Suppressor macrophage treated with lipopolysaccharide for 1 hour (primary cell): ENCODE measurements at regions not wholly inside any gene's neighbourhood (a gene's known extent, or its start where the extent isn't known, plus 50 kb on each side); places are given as distances from the start of the nearest gene placed in this dataset.

ENCODE experiments used
- DNase-seq, 3 donors: peaks; one replicate each; pipeline ENCODE4 v3.0.0-alpha.2; 2020 to 2022

DNA sequence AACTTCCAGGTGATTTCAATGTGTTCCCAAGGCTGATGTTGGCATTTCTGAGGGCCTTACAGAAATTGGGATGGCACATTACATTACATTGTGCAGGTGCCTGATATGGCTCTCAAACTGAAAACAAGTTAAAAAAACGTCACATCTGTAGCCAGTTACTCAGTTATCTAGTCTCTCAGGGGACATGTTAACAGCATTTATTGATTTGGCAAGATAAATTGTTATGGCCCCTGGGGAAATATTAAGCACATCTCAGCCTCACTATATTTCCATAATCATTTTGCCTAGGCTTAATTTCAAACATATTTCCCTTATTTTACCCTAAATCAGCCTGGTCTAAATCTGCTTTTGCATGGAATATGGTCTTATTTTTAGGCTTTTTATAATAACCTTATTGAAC, 290.0 kb downstream of the IL15 start:
- DNase-seq, result no peak

DNA sequence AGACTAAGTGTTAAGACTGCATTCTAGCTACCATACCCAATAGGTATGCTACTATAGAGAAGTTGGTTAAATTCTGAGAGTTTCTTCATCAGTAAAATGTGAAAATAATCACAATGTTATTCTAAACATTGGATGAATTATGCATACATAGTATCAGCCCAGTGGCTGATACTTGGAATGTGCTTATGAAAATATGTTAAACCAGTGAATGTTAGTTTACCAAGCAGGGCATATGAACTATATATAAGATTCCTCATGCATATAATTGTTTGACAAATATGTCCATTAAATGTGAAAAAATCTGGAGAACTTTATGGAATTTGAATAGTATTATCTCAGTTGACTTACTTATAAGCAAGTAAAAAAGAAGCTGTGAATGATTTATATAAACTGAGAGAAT, 296.1 kb downstream of the IL15 start:
- DNase-seq, result no peak

DNA sequence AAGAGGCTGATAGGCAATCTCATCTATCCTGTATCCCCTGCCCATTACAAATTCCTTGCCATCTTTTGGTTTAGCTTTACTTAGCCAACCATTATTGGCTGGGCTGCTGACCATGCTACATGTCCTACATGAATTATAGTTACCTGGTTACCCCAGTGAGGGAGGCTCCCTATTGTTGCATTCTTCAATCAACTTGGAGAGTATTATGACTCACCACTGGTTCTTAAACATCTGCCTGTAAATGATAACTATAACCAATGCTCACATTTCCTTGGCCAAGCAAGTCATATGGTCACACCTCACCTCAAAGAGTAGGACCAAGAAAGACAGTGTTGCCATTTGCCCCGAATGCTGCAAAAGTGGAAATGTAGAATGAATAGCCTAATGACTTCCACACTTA, 297.6 kb downstream of the IL15 start:
- DNase-seq, result no peak

DNA sequence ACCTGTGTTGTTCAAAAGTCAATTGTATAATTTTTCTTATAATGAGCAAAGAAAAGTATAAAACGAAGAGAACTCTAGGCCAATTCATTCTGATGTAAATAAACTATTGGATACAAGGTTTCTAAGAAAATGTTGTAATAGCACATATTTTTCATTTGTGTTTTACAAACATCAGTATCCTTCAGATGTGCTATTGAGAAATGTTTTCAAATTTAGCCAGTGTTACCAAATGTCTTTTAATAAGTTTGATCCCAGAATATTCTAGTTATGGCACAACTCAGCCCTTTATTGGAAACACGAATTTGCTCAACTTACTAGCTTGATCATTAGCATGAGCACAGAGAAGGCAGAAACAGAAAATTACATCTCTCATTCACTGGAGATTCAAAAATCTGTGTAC, 319.3 kb downstream of the IL15 start:
- no peak for DNase-seq

DNA sequence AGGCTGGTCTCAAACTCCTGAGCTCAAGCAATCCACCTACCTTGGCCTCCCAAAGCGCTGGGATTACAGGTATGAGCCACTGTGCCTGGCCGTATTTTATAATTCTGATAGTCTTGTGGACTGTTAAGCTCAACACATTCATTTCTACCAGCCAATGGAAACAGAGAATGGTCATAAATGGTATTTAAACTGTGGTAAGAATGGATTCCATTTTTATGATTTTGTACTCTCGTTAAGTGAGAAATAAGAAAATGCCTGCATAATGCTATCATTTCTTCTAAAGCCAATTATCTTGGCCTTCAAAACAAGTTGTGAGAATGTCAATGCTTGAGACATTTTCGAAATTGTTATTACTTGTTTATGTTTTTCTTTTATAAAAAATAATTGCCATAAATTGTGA, 321.0 kb downstream of the IL15 start:
- DNase-seq, result no peak

DNA sequence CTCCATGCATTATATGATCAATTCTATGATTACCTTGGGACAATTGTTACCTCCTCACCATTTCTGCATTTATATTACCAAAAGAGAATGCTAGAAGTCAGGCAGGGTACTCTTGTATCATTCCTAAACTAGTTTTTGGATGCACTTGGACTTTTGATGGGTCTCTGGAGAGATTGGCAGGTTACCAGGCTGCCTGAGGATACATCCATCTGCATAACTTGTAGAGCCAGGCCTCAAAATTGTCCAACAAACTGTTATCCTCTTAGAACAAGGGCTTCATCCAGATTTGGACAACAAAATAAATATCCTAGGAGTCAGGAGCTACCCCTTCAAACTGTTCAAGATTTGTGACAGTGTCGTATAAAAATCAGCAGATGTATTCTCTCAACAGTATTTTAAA, 326.1 kb downstream of the IL15 start:
- DNase-seq, result no peak

DNA sequence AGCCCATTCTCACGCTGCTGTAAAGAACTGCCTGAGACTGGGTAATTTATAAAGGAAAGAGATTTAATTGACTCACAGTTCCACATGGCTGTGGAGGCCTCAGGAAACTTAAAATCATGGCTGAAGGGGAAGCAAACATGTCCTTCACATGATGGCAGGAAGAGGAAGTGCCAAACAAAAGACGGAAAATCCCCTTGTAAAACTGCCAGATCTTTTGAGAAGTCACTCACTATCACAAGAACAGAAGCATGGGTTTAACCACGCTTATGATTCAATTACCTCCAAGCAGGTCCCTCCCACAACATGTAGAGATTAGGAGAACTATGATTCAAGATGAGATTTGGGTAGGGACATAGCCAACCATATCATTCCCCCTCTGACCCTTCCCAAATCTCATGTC, 335.5 kb downstream of the IL15 start:
- DNase-seq, result peak; percentile 38 to 52 (median 43)

DNA sequence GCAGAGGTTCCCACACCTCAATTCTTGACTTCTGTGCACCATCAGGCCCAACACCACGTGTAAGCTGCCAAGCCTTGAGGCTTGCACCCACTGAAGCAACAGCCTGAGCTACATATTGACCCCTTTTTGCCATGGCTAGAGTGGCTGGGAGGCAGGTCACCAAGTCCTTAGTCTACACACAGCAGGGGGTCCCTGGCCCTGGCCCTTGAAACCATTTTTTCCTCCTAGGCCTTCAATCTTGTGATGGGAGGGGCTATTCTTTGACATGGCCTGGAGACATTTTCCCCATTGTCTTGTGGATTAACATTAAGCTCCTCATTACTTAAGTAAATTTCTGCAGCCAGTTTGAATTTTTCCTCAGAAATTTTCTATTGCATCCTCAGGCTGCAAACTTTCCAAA, 336.6 kb downstream of the IL15 start:
- no peak for DNase-seq
